Left ventricle myocardium inferior (tissue), 1 donor: ENCODE measurements at regions not wholly inside any gene's neighbourhood (a gene's known extent, or its start where the extent isn't known, plus 50 kb on each side); places are given as distances from the start of the nearest gene placed in this dataset.

Experiments used
- DNase-seq: peaks from one replicate; pipeline ENCODE4 v3.0.0-alpha.2; 2020
- H3K27ac ChIP-seq: fragments of 200-600 bp; replicated peaks from 2 replicates; pipeline ENCODE4 v1.8.0; 2021
- H3K27me3 ChIP-seq: fragments of 200-600 bp; 2 replicates; pipeline ENCODE4 v1.8.0; 2021; ENCODE audit warnings: low read depth
- H3K36me3 ChIP-seq: fragments of 200-600 bp; 2 replicates; pipeline ENCODE4 v1.8.0; 2021
- H3K4me1 ChIP-seq: fragments of 200-600 bp; 2 replicates; pipeline ENCODE4 v1.8.0; 2021
- H3K4me3 ChIP-seq: fragments of 200-600 bp; 2 replicates; pipeline ENCODE4 v1.8.0; 2021; ENCODE audit warnings: mild to moderate bottlenecking, moderate library complexity
- H3K9me3 ChIP-seq: fragments of 200-600 bp; replicated peaks from 2 replicates; pipeline ENCODE4 v1.8.0; 2021
- intact Hi-C: fragments of 100-400 bp; cut with micrococcal nuclease; formaldehyde crosslinking; loops from one replicate; pipeline ENCODE4 v1.11.0; 2022
- TF ChIP-seq, protein P1 (sequence below): fragments of 200-600 bp; IDR thresholded peaks from 2 replicates; pipeline ENCODE4 v1.8.0; 2021; ENCODE audit warnings: antibody characterized with exemption, mild to moderate bottlenecking, borderline replicate concordance
- donor health status: DM: no; HTN: yes; CAD: no; lungs with severe emphysema.

- no peaks in the 10 kb centered on the region for H3K36me3 ChIP-seq
- DNase-seq = no peak
- H3K4me3 ChIP-seq = no peak overlapping the region
- no peaks in the 10 kb centered on the region for H3K9me3 ChIP-seq
- TF ChIP-seq, protein P1, sequence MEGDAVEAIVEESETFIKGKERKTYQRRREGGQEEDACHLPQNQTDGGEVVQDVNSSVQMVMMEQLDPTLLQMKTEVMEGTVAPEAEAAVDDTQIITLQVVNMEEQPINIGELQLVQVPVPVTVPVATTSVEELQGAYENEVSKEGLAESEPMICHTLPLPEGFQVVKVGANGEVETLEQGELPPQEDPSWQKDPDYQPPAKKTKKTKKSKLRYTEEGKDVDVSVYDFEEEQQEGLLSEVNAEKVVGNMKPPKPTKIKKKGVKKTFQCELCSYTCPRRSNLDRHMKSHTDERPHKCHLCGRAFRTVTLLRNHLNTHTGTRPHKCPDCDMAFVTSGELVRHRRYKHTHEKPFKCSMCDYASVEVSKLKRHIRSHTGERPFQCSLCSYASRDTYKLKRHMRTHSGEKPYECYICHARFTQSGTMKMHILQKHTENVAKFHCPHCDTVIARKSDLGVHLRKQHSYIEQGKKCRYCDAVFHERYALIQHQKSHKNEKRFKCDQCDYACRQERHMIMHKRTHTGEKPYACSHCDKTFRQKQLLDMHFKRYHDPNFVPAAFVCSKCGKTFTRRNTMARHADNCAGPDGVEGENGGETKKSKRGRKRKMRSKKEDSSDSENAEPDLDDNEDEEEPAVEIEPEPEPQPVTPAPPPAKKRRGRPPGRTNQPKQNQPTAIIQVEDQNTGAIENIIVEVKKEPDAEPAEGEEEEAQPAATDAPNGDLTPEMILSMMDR = no peak
- intact Hi-C loops = no loop called here
- H3K4me1 ChIP-seq = peaks cover 9% of the 10 kb centered on the region
- H3K27me3 ChIP-seq = no peaks in the 10 kb centered on the region
- H3K27ac ChIP-seq = no peak overlapping the region
These were observed 162.2 kb upstream of the KCNJ16 start for GRCh38 chr17:69912805-69913204.

DNA sequence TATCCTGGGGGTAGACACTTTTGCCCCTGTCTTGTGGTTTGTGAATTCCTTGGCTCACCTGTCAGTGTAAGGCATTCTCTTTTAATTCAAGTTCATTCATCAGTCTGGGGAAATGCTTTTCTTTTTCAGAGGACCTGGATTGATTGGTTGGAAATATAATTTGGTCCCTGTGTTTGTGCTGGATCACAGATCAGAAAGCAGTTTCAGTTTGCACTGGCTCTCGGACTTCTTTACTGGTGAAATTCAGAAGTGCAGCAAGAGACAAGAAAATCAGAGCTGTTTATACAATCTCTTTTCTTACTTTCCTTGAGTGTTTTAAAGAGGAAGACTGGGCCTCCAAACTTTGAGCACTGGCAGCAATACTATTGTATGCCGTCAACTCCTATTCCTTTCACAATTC is 161.8 kb upstream of the KCNJ16 start:
- TF ChIP-seq, protein P1 = no peak
- no peak for DNase-seq
- no peak overlapping the region for H3K4me3 ChIP-seq
- peaks cover 6% of the 10 kb centered on the region for H3K4me1 ChIP-seq
- H3K9me3 ChIP-seq = no peaks in the 10 kb centered on the region
- intact Hi-C loops = no loop called here
- no peak overlapping the region for H3K27ac ChIP-seq
- no peaks in the 10 kb centered on the region for H3K27me3 ChIP-seq
- no peaks in the 10 kb centered on the region for H3K36me3 ChIP-seq

DNA sequence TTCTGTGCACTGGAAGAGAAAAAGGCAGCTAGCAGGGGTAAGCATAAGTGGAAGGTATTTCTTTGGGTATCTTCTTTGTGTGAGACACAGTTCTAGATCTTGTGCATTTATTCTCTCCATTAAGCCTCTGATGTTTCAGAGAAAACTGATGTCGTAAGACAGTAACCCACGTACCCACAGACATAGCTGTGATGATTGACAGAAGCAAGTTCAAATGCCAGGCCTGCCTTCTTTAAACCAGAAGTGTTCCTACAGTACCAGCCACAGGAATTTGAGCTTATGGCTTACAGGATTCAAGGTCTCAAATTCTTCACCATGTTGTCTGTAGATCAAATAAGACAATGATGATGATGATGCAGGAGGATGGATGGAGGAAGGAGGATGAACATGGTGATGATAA is 161.4 kb upstream of the KCNJ16 start:
- H3K27ac ChIP-seq = no peak overlapping the region
- no peak overlapping the region for H3K4me3 ChIP-seq
- H3K4me1 ChIP-seq = peaks cover 2% of the 10 kb centered on the region
- H3K27me3 ChIP-seq = no peaks in the 10 kb centered on the region
- DNase-seq = no peak
- TF ChIP-seq, protein P1 = no peak
- H3K9me3 ChIP-seq = no peaks in the 10 kb centered on the region
- H3K36me3 ChIP-seq = no peaks in the 10 kb centered on the region
- intact Hi-C loops = no loop called here

- Histone ChIP-seq H3K27me3 (no peaks in the 10 kb centered on the region), H3K4me3 (no peak overlapping the region), H3K9me3 (no peaks in the 10 kb centered on the region), H3K36me3 (no peaks in the 10 kb centered on the region), H3K27ac (no peak overlapping the region), H3K4me1 (no peaks in the 10 kb centered on the region)
- intact Hi-C loops = no loop called here
- TF ChIP-seq, protein P1 = no peak
- no peak for DNase-seq
These were observed 160.5 kb upstream of the KCNJ16 start for GRCh38 chr17:69914520-69914919.

GRCh38 chr17:69916761-69917160 is 158.3 kb upstream of the KCNJ16 start:
- H3K4me3 ChIP-seq = no peak overlapping the region
- no peaks in the 10 kb centered on the region for H3K36me3 ChIP-seq
- no peaks in the 10 kb centered on the region for H3K27me3 ChIP-seq
- H3K9me3 ChIP-seq = peaks cover 5% of the 10 kb centered on the region
- H3K4me1 ChIP-seq = no peaks in the 10 kb centered on the region
- no peak overlapping the region for H3K27ac ChIP-seq
- intact Hi-C loops = no loop called here
- TF ChIP-seq, protein P1 = no peak
- DNase-seq = no peak

- TF ChIP-seq, protein P1 = no peak
- H3K27me3 ChIP-seq = no peaks in the 10 kb centered on the region
- no peak for DNase-seq
- no peaks in the 10 kb centered on the region for H3K36me3 ChIP-seq
- H3K4me1 ChIP-seq = no peaks in the 10 kb centered on the region
- H3K4me3 ChIP-seq = no peak overlapping the region
- H3K9me3 ChIP-seq = peaks cover 5% of the 10 kb centered on the region
- H3K27ac ChIP-seq = no peak overlapping the region
- intact Hi-C loops = no loop called here
These were observed 156.9 kb upstream of the KCNJ16 start for GRCh38 chr17:69918164-69918563.
